NCI-H1105 (cell line): ENCODE measurements at regions not wholly inside any gene's neighbourhood (a gene's known extent, or its start where the extent isn't known, plus 50 kb on each side); places are given as distances from the start of the nearest gene placed in this dataset.

Experiments used
- DNase-seq: peaks from one replicate; lab custom pipeline; 2025; lab: John Stamatoyannopoulos, UW

- no peak for DNase-seq
Observed at GRCh38 chr2:54392555-54393324, 63.4 kb upstream of the SPTBN1 start.

- no peak for DNase-seq
Observed at GRCh38 chr2:54394392-54394791, 61.7 kb upstream of the SPTBN1 start.

GRCh38 chr2:54396107-54396506 is 60.0 kb upstream of the SPTBN1 start:
- no peak for DNase-seq

DNA sequence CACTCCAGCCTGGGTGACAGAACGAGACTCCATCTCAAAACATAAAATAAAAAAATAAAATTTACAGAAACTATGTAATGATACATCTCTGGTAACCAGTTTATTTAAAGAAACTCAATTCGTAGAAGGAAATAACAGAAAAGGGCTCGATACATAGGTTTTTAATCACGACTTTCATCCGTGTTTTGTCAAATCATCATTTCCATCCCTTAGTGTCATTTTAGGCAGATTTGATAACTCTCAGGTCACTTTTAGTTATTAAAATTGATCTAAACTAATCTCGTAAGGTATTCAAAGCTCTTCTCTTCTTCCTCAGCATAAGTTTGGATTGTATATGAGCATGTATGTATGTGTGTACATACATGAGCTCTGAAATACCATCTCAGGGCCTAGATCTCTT is 59.3 kb upstream of the SPTBN1 start:
- no peak for DNase-seq

DNA sequence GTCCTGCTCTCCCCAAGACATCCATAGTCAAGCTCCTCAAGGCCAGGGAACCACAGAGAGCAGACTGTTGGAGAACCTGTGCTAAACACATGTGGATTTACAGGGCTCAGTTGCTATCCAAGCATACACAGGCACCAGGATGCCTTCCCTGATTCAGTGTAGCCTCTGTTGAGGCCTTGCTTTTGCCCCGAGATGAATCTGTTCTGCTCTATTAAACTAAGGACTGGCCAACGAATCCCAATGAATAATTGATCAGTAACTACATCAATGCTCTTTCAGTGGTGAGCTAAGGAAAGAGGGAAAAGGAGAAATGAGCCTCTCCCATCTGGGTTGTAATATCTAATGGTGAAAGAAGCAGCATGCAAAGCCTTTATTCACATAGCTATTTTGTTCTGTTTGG is 58.7 kb upstream of the SPTBN1 start:
- no peak for DNase-seq

- no peak for DNase-seq
Observed at GRCh38 chr2:54401554-54401953, 54.6 kb upstream of the SPTBN1 start.

GRCh38 chr2:54402350-54402749 is 53.8 kb upstream of the SPTBN1 start:
- no peak for DNase-seq

DNA sequence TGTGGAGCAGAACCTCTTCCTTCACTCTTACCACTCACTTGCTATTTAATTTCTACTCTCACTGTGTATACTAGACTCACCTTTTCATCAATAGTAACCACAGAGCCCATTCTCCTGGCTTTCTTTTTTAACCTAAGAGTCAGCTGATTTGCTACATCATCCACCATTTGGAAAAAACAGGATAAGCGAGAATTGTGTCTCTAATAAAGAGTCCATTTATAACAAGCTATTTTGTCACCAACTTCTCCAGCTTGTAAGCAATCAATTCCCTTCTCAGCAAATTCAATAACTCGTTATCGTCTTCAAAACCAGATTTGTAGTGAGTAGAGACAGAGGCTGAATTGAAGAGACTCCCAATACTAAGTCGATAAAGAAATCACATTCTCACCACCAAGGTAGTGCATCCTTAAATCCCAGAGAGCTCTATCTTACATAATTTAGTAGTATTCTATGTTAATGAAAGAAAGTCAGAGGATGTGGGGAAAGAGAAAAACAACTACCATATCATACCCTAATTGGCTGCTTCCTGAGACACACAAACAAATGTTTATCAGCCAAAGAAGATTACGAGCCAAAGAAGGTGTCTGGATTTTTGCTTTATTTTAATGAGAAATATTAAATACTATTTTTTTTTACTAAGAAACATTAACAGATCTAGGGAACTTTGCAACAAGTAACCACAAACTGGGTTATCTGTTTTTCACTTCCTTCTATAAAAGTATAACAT is 52.5 kb upstream of the SPTBN1 start:
- DNase-seq: no peak

GRCh38 chr2:54404270-54404669 is 51.9 kb upstream of the SPTBN1 start:
- no peak for DNase-seq

DNA sequence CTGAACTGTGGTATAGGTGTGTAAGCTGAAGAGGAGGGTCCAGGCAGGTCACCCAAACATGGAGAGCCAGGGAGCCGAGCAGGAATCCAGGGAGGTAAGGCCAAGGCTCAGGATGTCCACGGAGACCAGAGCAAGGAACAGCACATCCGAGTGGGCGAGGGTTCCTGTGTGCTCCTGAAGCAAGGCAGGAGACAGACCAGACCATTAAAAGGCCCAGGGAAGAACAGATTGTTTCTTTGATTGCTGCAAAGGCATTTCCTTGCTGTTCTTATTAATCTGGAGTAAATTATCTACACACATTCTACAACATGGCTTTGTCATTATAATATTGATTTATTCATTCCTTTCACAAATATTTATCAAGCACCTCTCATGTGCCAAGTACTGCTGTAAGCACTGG is 50.1 kb upstream of the SPTBN1 start:
- DNase-seq: no peak
